HG03103 (cell line): ENCODE measurements at regions not wholly inside any gene's neighbourhood (a gene's known extent, or its start where the extent isn't known, plus 50 kb on each side); places are given as distances from the start of the nearest gene placed in this dataset.

Experiments used
- ATAC-seq: cut with Tn5 transposase; IDR thresholded peaks from one replicate; pipeline ENCODE4 v1.9.1; 2021; ENCODE audit warnings: low read depth; ENCODE audit not compliant: unreplicated experiment

GRCh38 chr10:33569702-33570101, 235.2 kb upstream of the NRP1 start:
- ATAC-seq, result no peak

GRCh38 chr10:33566426-33566825, 232.0 kb upstream of the NRP1 start:
- no peak for ATAC-seq

GRCh38 chr10:33566001-33566400, 231.5 kb upstream of the NRP1 start:
- no peak for ATAC-seq

GRCh38 chr10:33565231-33565630, 230.8 kb upstream of the NRP1 start:
- ATAC-seq, result no peak

GRCh38 chr10:33559105-33559504, 224.6 kb upstream of the NRP1 start:
- ATAC-seq, result no peak

GRCh38 chr10:33557313-33557712, 222.8 kb upstream of the NRP1 start:
- no peak for ATAC-seq

- ATAC-seq, result no peak
Measured at GRCh38 chr10:33556620-33557019, 222.2 kb upstream of the NRP1 start.

- no peak for ATAC-seq
Measured at GRCh38 chr10:33556103-33556502, 221.6 kb upstream of the NRP1 start.

GRCh38 chr10:33553748-33554571, 219.5 kb upstream of the NRP1 start:
- ATAC-seq, result no peak

GRCh38 chr10:33552290-33552689, 217.8 kb upstream of the NRP1 start:
- no peak for ATAC-seq

GRCh38 chr10:33550811-33551210, 216.3 kb upstream of the NRP1 start:
- no peak for ATAC-seq

- no peak for ATAC-seq
Measured at GRCh38 chr10:33547976-33548375, 213.5 kb upstream of the NRP1 start.

GRCh38 chr10:33546031-33546430, 211.6 kb upstream of the NRP1 start:
- ATAC-seq, result no peak

- no peak for ATAC-seq
Measured at GRCh38 chr10:33542752-33543505, 208.5 kb upstream of the NRP1 start.

- ATAC-seq, result no peak
Measured at GRCh38 chr10:33539116-33539515, 204.6 kb upstream of the NRP1 start.

GRCh38 chr10:33537066-33537465, 202.6 kb upstream of the NRP1 start:
- ATAC-seq, result no peak

- no peak for ATAC-seq
Measured at GRCh38 chr10:33536508-33536907, 202.0 kb upstream of the NRP1 start.

- no peak for ATAC-seq
Measured at GRCh38 chr10:33535866-33536265, 201.4 kb upstream of the NRP1 start.

- no peak for ATAC-seq
Measured at GRCh38 chr10:33534416-33534815, 199.9 kb upstream of the NRP1 start.

- ATAC-seq, result no peak
Measured at GRCh38 chr10:33533612-33534011, 199.1 kb upstream of the NRP1 start.

- ATAC-seq, result no peak
Measured at GRCh38 chr10:33532901-33533300, 198.4 kb upstream of the NRP1 start.

- no peak for ATAC-seq
Measured at GRCh38 chr10:33529234-33529633, 194.8 kb upstream of the NRP1 start.
